NCI-H2107 (cell line): ENCODE measurements at regions not wholly inside any gene's neighbourhood (a gene's known extent, or its start where the extent isn't known, plus 50 kb on each side); places are given as distances from the start of the nearest gene placed in this dataset.
A peak's percentile ranks its signal among the peaks of the same experiment; 100 is the strongest.

Experiments
- DNase-seq: peaks from one replicate; lab custom pipeline; 2025; lab: John Stamatoyannopoulos, UW

GRCh38 chr18:57087644-57088376 is 59.1 kb upstream of the BOD1L2 start:
- no peak for DNase-seq

- peak; percentile 87 for DNase-seq
These were observed 58.0 kb upstream of the BOD1L2 start for GRCh38 chr18:57088883-57089282.

GRCh38 chr18:57089702-57090101 is 57.2 kb upstream of the BOD1L2 start:
- DNase-seq = no peak

DNA sequence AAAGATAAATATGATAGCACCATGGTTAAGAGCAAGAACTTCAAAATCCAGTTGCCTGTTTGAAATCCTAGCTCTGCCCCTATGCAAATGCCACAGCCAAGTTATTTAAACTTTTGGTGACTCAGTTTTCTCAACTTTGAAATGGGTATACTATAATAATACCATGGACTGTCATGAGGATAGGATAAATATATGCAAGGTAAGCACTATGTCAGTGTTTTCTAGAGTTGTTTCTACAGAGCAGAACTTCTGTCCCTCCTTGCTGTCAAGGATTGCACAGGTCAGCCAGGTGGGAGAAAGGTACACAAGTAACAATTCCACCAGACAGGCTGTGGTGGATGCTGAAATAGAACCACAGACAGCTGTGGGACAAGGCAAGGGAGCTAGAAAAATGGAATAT is 55.7 kb upstream of the BOD1L2 start:
- DNase-seq = no peak

GRCh38 chr18:57094175-57094574 is 52.7 kb upstream of the BOD1L2 start:
- DNase-seq = no peak

DNA sequence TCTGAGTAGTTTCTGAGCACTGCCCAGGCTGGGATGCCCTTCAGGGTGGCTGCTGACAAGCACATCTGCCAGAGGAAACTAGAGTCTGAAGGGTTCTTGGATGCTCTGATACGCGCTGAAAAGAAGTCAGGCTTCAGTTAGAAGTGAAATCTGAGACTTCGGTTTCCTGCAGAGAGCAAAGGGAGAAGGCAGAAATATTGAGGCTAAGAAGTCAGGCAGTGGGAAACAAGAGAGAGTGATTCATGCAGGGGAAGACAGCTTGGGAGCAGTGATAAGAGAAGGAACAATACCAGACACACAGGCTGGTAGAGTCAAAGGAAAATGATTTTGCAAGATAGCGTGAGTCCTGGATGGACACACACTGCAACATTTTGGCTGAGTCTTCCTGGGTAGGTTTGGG is 51.0 kb upstream of the BOD1L2 start:
- peak; percentile 61 for DNase-seq
